ENCODE measurements at regions not wholly inside any gene's neighbourhood (a gene's known extent, or its start where the extent isn't known, plus 50 kb on each side); places are given as distances from the start of the nearest gene placed in this dataset.

DNA sequence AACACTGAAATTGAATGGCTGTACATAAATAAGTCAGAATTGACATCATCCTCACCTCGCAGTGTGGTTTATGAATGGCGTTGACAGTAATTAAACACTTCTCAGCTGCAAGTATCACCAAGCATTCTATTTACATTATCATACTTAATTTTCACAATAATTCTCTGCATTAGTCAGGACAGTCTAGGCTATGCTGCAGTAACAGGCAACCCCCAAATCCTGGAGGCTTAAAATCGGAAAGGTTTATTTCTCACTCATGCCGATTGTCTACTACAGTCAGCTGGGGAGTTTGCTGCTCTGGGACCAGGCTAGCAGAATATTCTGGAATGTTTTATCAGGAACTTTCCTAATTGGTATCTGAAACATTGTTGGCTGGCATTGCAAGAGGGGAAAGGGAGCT, 493.2 kb upstream of the ERCC4 start:
- H3K27ac Mint-ChIP-seq = no peak overlapping the region
- DNase-seq (ENCODE audit: low spot score) = no peak

More for the DNA sequence above, 493.2 kb upstream of the ERCC4 start:
- no peak overlapping the region for H3K4me3 ChIP-seq
- peaks cover 11% of the 10 kb centered on the region for H3K9me3 Mint-ChIP-seq
- H3K4me3 Mint-ChIP-seq = no peak overlapping the region
- no peaks in the 10 kb centered on the region for H3F3A ChIP-seq (replicated peaks; ENCODE audit: low read depth)
- no peaks in the 10 kb centered on the region for H3K9me2 ChIP-seq (ENCODE audit: insufficient read depth)
- H3K4me1 Mint-ChIP-seq = peaks cover 21% of the 10 kb centered on the region
- no peaks in the 10 kb centered on the region for H3K27me3 Mint-ChIP-seq (ENCODE audit: insufficient read depth, low read depth, poor library complexity)
- H3K27ac ChIP-seq (ENCODE audit: low read depth) = no peak overlapping the region
- H3K36me3 Mint-ChIP-seq (ENCODE audit: low read depth) = peaks cover 9% of the 10 kb centered on the region
- H3K4me2 ChIP-seq = no peak overlapping the region
- H3K79me2 ChIP-seq (replicated peaks; ENCODE audit: insufficient read depth) = no peaks in the 10 kb centered on the region
- H4K20me1 ChIP-seq (replicated peaks; ENCODE audit: insufficient read depth) = no peaks in the 10 kb centered on the region
- no peak for ATAC-seq
- H3K27me3 ChIP-seq (ENCODE audit: insufficient read depth) = no peaks in the 10 kb centered on the region
- no peaks in the 10 kb centered on the region for H3K36me3 ChIP-seq (ENCODE audit: insufficient read depth)
- H3K4me1 ChIP-seq (ENCODE audit: insufficient read depth) = peaks cover 18% of the 10 kb centered on the region; the same call in 1 of the 2 replicates
- TF ChIP-seq, protein P1, sequence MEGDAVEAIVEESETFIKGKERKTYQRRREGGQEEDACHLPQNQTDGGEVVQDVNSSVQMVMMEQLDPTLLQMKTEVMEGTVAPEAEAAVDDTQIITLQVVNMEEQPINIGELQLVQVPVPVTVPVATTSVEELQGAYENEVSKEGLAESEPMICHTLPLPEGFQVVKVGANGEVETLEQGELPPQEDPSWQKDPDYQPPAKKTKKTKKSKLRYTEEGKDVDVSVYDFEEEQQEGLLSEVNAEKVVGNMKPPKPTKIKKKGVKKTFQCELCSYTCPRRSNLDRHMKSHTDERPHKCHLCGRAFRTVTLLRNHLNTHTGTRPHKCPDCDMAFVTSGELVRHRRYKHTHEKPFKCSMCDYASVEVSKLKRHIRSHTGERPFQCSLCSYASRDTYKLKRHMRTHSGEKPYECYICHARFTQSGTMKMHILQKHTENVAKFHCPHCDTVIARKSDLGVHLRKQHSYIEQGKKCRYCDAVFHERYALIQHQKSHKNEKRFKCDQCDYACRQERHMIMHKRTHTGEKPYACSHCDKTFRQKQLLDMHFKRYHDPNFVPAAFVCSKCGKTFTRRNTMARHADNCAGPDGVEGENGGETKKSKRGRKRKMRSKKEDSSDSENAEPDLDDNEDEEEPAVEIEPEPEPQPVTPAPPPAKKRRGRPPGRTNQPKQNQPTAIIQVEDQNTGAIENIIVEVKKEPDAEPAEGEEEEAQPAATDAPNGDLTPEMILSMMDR (conservative IDR thresholded peaks at IDR 0.05; ENCODE audit: low read depth in 2 of 2) = no peak
- TF ChIP-seq, protein P2, sequence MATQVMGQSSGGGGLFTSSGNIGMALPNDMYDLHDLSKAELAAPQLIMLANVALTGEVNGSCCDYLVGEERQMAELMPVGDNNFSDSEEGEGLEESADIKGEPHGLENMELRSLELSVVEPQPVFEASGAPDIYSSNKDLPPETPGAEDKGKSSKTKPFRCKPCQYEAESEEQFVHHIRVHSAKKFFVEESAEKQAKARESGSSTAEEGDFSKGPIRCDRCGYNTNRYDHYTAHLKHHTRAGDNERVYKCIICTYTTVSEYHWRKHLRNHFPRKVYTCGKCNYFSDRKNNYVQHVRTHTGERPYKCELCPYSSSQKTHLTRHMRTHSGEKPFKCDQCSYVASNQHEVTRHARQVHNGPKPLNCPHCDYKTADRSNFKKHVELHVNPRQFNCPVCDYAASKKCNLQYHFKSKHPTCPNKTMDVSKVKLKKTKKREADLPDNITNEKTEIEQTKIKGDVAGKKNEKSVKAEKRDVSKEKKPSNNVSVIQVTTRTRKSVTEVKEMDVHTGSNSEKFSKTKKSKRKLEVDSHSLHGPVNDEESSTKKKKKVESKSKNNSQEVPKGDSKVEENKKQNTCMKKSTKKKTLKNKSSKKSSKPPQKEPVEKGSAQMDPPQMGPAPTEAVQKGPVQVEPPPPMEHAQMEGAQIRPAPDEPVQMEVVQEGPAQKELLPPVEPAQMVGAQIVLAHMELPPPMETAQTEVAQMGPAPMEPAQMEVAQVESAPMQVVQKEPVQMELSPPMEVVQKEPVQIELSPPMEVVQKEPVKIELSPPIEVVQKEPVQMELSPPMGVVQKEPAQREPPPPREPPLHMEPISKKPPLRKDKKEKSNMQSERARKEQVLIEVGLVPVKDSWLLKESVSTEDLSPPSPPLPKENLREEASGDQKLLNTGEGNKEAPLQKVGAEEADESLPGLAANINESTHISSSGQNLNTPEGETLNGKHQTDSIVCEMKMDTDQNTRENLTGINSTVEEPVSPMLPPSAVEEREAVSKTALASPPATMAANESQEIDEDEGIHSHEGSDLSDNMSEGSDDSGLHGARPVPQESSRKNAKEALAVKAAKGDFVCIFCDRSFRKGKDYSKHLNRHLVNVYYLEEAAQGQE (IDR thresholded peaks at IDR 0.05; ENCODE audit: unreplicated experiment) = no peak
- TF ChIP-seq POLR2AphosphoS5 (IDR thresholded peaks at IDR 0.05; ENCODE audit: low read depth) (no peak), NANOG (IDR thresholded peaks at IDR 0.05; ENCODE audit: borderline replicate concordance) (no peak), ZNF331 (CRISPR knock-in tag; IDR thresholded peaks at IDR 0.05; ENCODE audit: low read depth) (no peak), EZH2 (IDR thresholded peaks at IDR 0.05; ENCODE audit: low read depth, unreplicated experiment) (no peak), EZH2phosphoT487 (IDR thresholded peaks at IDR 0.05; ENCODE audit: unreplicated experiment) (no peak), CREB1 (CRISPR knock-in tag; IDR thresholded peaks at IDR 0.05; ENCODE audit: low read depth) (no peak), JUNB (IDR thresholded peaks at IDR 0.05; ENCODE audit: unreplicated experiment) (no peak)
- TF ChIP-seq, protein P3, sequence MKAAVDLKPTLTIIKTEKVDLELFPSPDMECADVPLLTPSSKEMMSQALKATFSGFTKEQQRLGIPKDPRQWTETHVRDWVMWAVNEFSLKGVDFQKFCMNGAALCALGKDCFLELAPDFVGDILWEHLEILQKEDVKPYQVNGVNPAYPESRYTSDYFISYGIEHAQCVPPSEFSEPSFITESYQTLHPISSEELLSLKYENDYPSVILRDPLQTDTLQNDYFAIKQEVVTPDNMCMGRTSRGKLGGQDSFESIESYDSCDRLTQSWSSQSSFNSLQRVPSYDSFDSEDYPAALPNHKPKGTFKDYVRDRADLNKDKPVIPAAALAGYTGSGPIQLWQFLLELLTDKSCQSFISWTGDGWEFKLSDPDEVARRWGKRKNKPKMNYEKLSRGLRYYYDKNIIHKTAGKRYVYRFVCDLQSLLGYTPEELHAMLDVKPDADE (IDR thresholded peaks at IDR 0.05) = no peak
- H2AFZ ChIP-seq = no peak overlapping the region
